ENCODE measurements at regions not wholly inside any gene's neighbourhood (a gene's known extent, or its start where the extent isn't known, plus 50 kb on each side); places are given as distances from the start of the nearest gene placed in this dataset.

- Histone ChIP-seq H3K9ac (ENCODE audit: insufficient read depth, low read length) (no peak overlapping the region), H2AFZ (ENCODE audit: low read length) (no peak overlapping the region), H3K4me2 (ENCODE audit: extremely low read depth, insufficient read depth, low read length) (no peak overlapping the region), H4K20me1 (ENCODE audit: control insufficient read depth, extremely low read depth, insufficient read depth, low read length) (no peaks in the 10 kb centered on the region), H3K27me3 (ENCODE audit: control insufficient read depth, insufficient read depth, low read length) (no peaks in the 10 kb centered on the region), H3K4me1 (ENCODE audit: control insufficient read depth, extremely low read depth, insufficient read depth, low read length) (peaks cover 5% of the 10 kb centered on the region), H3K36me3 (ENCODE audit: control insufficient read depth, insufficient read depth, low read length) (no peaks in the 10 kb centered on the region), H3K9me3 (ENCODE audit: control insufficient read depth, insufficient read depth, low read depth, low read length) (no peaks in the 10 kb centered on the region), H3K79me2 (ENCODE audit: control insufficient read depth, insufficient read depth, low read length) (no peaks in the 10 kb centered on the region), H3K4me3 (replicated peaks in 1 of 4; ENCODE audit: control extremely low read depth in 1 of 4, insufficient read depth in 1 of 4, low read depth in 3 of 4, low read length in 4 of 4) (no peak overlapping the region), H3K27ac (ENCODE audit: insufficient read depth, low read length) (no peak overlapping the region)
- no peak for TF ChIP-seq EZH2 (IDR thresholded peaks at IDR 0.05; ENCODE audit: low read length, missing control alignments)
- TF ChIP-seq, protein P1, sequence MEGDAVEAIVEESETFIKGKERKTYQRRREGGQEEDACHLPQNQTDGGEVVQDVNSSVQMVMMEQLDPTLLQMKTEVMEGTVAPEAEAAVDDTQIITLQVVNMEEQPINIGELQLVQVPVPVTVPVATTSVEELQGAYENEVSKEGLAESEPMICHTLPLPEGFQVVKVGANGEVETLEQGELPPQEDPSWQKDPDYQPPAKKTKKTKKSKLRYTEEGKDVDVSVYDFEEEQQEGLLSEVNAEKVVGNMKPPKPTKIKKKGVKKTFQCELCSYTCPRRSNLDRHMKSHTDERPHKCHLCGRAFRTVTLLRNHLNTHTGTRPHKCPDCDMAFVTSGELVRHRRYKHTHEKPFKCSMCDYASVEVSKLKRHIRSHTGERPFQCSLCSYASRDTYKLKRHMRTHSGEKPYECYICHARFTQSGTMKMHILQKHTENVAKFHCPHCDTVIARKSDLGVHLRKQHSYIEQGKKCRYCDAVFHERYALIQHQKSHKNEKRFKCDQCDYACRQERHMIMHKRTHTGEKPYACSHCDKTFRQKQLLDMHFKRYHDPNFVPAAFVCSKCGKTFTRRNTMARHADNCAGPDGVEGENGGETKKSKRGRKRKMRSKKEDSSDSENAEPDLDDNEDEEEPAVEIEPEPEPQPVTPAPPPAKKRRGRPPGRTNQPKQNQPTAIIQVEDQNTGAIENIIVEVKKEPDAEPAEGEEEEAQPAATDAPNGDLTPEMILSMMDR (conservative IDR thresholded peaks at IDR 0.05 in 1 of 2, IDR thresholded peaks at IDR 0.05 in 1 of 2; ENCODE audit: low read depth in 1 of 2, low read length in 2 of 2), result no peak
- DNase-seq (ENCODE audit: low read depth in 2 of 2), result no peak
Measured at GRCh38 chr16:66254106-66254505, 112.4 kb upstream of the CDH5 start.

DNA sequence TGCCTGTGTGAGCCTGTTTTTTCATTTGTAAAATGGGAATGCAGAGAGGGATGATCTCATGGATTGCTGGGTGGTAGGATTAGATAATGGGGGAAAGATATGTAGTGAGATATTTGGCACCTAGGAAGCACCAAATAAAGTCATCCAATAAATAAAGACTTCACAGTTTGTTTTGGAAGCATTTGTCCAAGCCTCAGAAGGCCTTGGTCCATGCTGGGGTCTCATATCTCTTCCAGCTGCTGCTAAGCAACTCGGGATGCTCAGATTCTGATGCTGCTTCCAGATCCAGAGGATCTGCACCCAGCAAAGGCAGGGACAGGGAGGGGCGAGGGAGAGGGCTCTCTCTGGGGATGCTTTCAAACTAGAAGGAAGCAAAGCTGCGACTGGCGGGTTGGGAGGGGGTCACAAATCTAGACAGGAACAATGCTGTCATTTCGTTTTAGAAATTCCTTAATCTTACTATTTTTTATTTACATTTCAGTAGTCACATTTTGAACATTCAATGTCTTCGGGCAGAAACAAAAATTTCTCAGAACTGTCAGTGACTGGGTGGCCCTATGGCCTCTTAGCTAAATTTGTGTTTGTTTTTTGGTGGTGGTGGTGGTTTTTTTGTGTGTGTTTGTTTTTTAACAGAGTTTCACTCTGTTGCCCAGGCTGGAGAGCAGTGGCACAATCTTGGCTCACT is 114.9 kb upstream of the CDH5 start:
- Histone ChIP-seq H2AFZ (ENCODE audit: low read length) (no peak overlapping the region), H3K4me3 (replicated peaks in 1 of 4; ENCODE audit: control extremely low read depth in 1 of 4, insufficient read depth in 1 of 4, low read depth in 3 of 4, low read length in 4 of 4) (peak overlapping the region in 1 of 4 experiments; percentile 35), H3K27ac (ENCODE audit: insufficient read depth, low read length) (no peak overlapping the region), H3K79me2 (ENCODE audit: control insufficient read depth, insufficient read depth, low read length) (no peaks in the 10 kb centered on the region), H4K20me1 (ENCODE audit: control insufficient read depth, extremely low read depth, insufficient read depth, low read length) (no peaks in the 10 kb centered on the region), H3K9ac (ENCODE audit: insufficient read depth, low read length) (no peak overlapping the region), H3K4me1 (ENCODE audit: control insufficient read depth, extremely low read depth, insufficient read depth, low read length) (peaks cover 13% of the 10 kb centered on the region), H3K27me3 (ENCODE audit: control insufficient read depth, insufficient read depth, low read length) (no peaks in the 10 kb centered on the region), H3K36me3 (ENCODE audit: control insufficient read depth, insufficient read depth, low read length) (no peaks in the 10 kb centered on the region), H3K4me2 (ENCODE audit: extremely low read depth, insufficient read depth, low read length) (no peak overlapping the region), H3K9me3 (ENCODE audit: control insufficient read depth, insufficient read depth, low read depth, low read length) (no peaks in the 10 kb centered on the region)
- TF ChIP-seq, protein P1 (conservative IDR thresholded peaks at IDR 0.05 in 1 of 2, IDR thresholded peaks at IDR 0.05 in 1 of 2; ENCODE audit: low read depth in 1 of 2, low read length in 2 of 2), result no peak
- no peak for TF ChIP-seq EZH2 (IDR thresholded peaks at IDR 0.05; ENCODE audit: low read length, missing control alignments)
- DNase-seq (ENCODE audit: low read depth in 2 of 2), result no peak

GRCh38 chr16:66250686-66251431 is 115.6 kb upstream of the CDH5 start:
- H3K4me2 ChIP-seq (ENCODE audit: extremely low read depth, insufficient read depth, low read length), result peak overlapping the region; percentile 84
- TF ChIP-seq EZH2 (IDR thresholded peaks at IDR 0.05; ENCODE audit: low read length, missing control alignments), result no peak
- TF ChIP-seq, protein P1 (conservative IDR thresholded peaks at IDR 0.05 in 1 of 2, IDR thresholded peaks at IDR 0.05 in 1 of 2; ENCODE audit: low read depth in 1 of 2, low read length in 2 of 2), result no peak
- no peaks in the 10 kb centered on the region for H3K27me3 ChIP-seq (ENCODE audit: control insufficient read depth, insufficient read depth, low read length)
- H3K79me2 ChIP-seq (ENCODE audit: control insufficient read depth, insufficient read depth, low read length), result no peaks in the 10 kb centered on the region
- H3K9ac ChIP-seq (ENCODE audit: insufficient read depth, low read length), result no peak overlapping the region
- peak; percentile 63 to 82 for DNase-seq (ENCODE audit: low read depth in 2 of 2)
- H3K27ac ChIP-seq (ENCODE audit: insufficient read depth, low read length), result peak overlapping the region; percentile 15
- H4K20me1 ChIP-seq (ENCODE audit: control insufficient read depth, extremely low read depth, insufficient read depth, low read length), result no peaks in the 10 kb centered on the region
- H3K4me3 ChIP-seq (replicated peaks in 1 of 4; ENCODE audit: control extremely low read depth in 1 of 4, insufficient read depth in 1 of 4, low read depth in 3 of 4, low read length in 4 of 4), result peak overlapping the region in 2 of 4 experiments; percentile 12 to 35
- peaks cover 13% of the 10 kb centered on the region for H3K4me1 ChIP-seq (ENCODE audit: control insufficient read depth, extremely low read depth, insufficient read depth, low read length)
- H3K36me3 ChIP-seq (ENCODE audit: control insufficient read depth, insufficient read depth, low read length), result no peaks in the 10 kb centered on the region
- peak overlapping the region; percentile 33 for H2AFZ ChIP-seq (ENCODE audit: low read length)
- H3K9me3 ChIP-seq (ENCODE audit: control insufficient read depth, insufficient read depth, low read depth, low read length), result no peaks in the 10 kb centered on the region
